ENCODE measurements at regions not wholly inside any gene's neighbourhood (a gene's known extent, or its start where the extent isn't known, plus 50 kb on each side); places are given as distances from the start of the nearest gene placed in this dataset.

GRCh38 chr2:146189541-146189940 lies 1655.3 kb upstream of the ACVR2A start:
- TF ChIP-seq CTCF (IDR thresholded peaks at IDR 0.05) = no peak
- no peak for TF ChIP-seq POLR2A (IDR thresholded peaks at IDR 0.05)
